D721Med (cell line): ENCODE measurements at regions not wholly inside any gene's neighbourhood (a gene's known extent, or its start where the extent isn't known, plus 50 kb on each side); places are given as distances from the start of the nearest gene placed in this dataset.

ENCODE experiments used
- DNase-seq: peaks from one replicate; pipeline ENCODE4 v3.0.0; 2011; ENCODE audit warnings: low spot score; ENCODE audit not compliant: insufficient read length
- FAIRE-seq: peaks from 2 replicates; lab custom pipeline; 2011; peaks lifted over from hg19 to GRCh38; lab: Jason Lieb, UNC
- CTCF ChIP-seq: IDR thresholded peaks from 2 replicates; pipeline ENCODE4 v1.5.1; 2012; ENCODE audit warnings: mild to moderate bottlenecking, control low read depth; ENCODE audit not compliant: insufficient read depth; ENCODE audit errors: missing control alignments

GRCh38 chr9:11709567-11709966, 983.6 kb upstream of the TYRP1 start:
- no peak for TF ChIP-seq CTCF
- DNase-seq: no peak
- no peak for FAIRE-seq

GRCh38 chr9:11713077-11713476, 980.1 kb upstream of the TYRP1 start:
- no peak for DNase-seq
- no peak for FAIRE-seq
- no peak for TF ChIP-seq CTCF

- FAIRE-seq (no peak), DNase-seq (no peak)
- TF ChIP-seq CTCF: no peak
These were observed 970.2 kb upstream of the TYRP1 start for GRCh38 chr9:11722957-11723356.

- DNase-seq: no peak
- no peak for TF ChIP-seq CTCF
- FAIRE-seq: no peak
These were observed 966.5 kb upstream of the TYRP1 start for GRCh38 chr9:11726659-11727058.

- DNase-seq (no peak), FAIRE-seq (no peak)
- TF ChIP-seq CTCF: no peak
These were observed 957.8 kb upstream of the TYRP1 start for GRCh38 chr9:11735391-11735790.

GRCh38 chr9:11742471-11742870, 950.7 kb upstream of the TYRP1 start:
- FAIRE-seq: no peak
- DNase-seq: no peak
- no peak for TF ChIP-seq CTCF

GRCh38 chr9:11743356-11743755, 949.8 kb upstream of the TYRP1 start:
- no peak for DNase-seq
- TF ChIP-seq CTCF: no peak
- no peak for FAIRE-seq
